Liver (tissue), 8 donors: ENCODE measurements at regions not wholly inside any gene's neighbourhood (a gene's known extent, or its start where the extent isn't known, plus 50 kb on each side); places are given as distances from the start of the nearest gene placed in this dataset.

Experiments
- DNase-seq: peaks from one replicate; pipeline ENCODE4 v3.0.0-alpha.2; 2017; ENCODE audit warnings: low spot score
- H3K27ac ChIP-seq, 2 donors: one replicate each; pipeline ENCODE4 v1.7.0; 2013; ENCODE audit warnings: inconsistent platforms in 2 of 2, low read length in 2 of 2, control low read depth in 1 of 2, low read depth in 1 of 2, mild to moderate bottlenecking in 1 of 2
- H3K27me3 ChIP-seq, 4 donors: one replicate each; pipeline versions ENCODE4 v1.6.1 to v1.7.0; 2013; ENCODE audit warnings: low read length in 3 of 4, inconsistent platforms in 1 of 4, mild to moderate bottlenecking in 1 of 4, moderate library complexity in 1 of 4; ENCODE audit not compliant: control insufficient read depth in 4 of 4, insufficient read depth in 4 of 4
- H3K36me3 ChIP-seq, 4 donors: one replicate each; pipeline versions ENCODE4 v1.6.1 to v1.7.0; 2013; ENCODE audit warnings: low read length in 3 of 4, mild to moderate bottlenecking in 3 of 4, low read depth in 1 of 4, moderate library complexity in 1 of 4; ENCODE audit not compliant: control insufficient read depth in 4 of 4, insufficient read depth in 3 of 4
- H3K4me1 ChIP-seq, 4 donors: one replicate each; pipeline versions ENCODE4 v1.6.1 to v1.7.0; 2013; ENCODE audit warnings: low read length in 3 of 4, mild to moderate bottlenecking in 3 of 4, moderate library complexity in 1 of 4; ENCODE audit not compliant: control insufficient read depth in 4 of 4, insufficient read depth in 4 of 4
- H3K4me3 ChIP-seq, 3 donors: one replicate each; pipeline versions ENCODE4 v1.6.1 to v1.7.0; 2013; ENCODE audit warnings: low read length in 3 of 3, control low read depth in 1 of 3, low read depth in 1 of 3, mild to moderate bottlenecking in 1 of 3
- H3K9ac ChIP-seq, 2 donors: one replicate each; pipeline ENCODE4 v1.7.0; 2013; ENCODE audit warnings: low read length in 2 of 2, mild to moderate bottlenecking in 2 of 2, moderate library complexity in 2 of 2, control low read depth in 1 of 2, low read depth in 1 of 2
- H3K9me3 ChIP-seq, 4 donors: one replicate each; pipeline versions ENCODE4 v1.6.1 to v1.7.0; 2013; ENCODE audit warnings: low read length in 3 of 4; ENCODE audit not compliant: control insufficient read depth in 4 of 4
- ATF3 ChIP-seq: IDR thresholded peaks from 2 replicates; pipeline ENCODE4 v1.6.1; 2016; ENCODE audit warnings: antibody characterized with exemption
- CTCF ChIP-seq: fragments of 150-350 bp; IDR thresholded peaks from 2 replicates; pipeline ENCODE4 v1.5.1; 2017; ENCODE audit warnings: improper control_type of control experiment, low read depth, low read length; ENCODE audit not compliant: missing input control
- EGR1 ChIP-seq, 2 donors: IDR thresholded peaks; 2 replicates each; pipeline ENCODE4 v1.6.1; 2016 to 2018; ENCODE audit warnings: antibody characterized with exemption in 2 of 2, low read depth in 2 of 2
- FOXA1 ChIP-seq: IDR thresholded peaks from 2 replicates; pipeline ENCODE4 v1.6.1; 2016; ENCODE audit warnings: antibody characterized with exemption
- FOXA2 ChIP-seq: IDR thresholded peaks from 2 replicates; pipeline ENCODE4 v1.6.1; 2016; ENCODE audit warnings: antibody characterized with exemption
- GABPA ChIP-seq, 2 donors: IDR thresholded peaks in 1 of 2; conservative IDR thresholded peaks in 1 of 2; 2 replicates each; pipeline ENCODE4 v1.6.1; 2016; ENCODE audit warnings: antibody characterized with exemption in 2 of 2, mild to moderate bottlenecking in 1 of 2, moderate library complexity in 1 of 2
- HNF4A ChIP-seq, 2 donors: conservative IDR thresholded peaks; 2 replicates each; pipeline ENCODE4 v1.6.1; 2016; ENCODE audit warnings: antibody characterized with exemption in 2 of 2, mild to moderate bottlenecking in 2 of 2
- HNF4G ChIP-seq: IDR thresholded peaks from 2 replicates; pipeline ENCODE4 v1.6.1; 2016; ENCODE audit warnings: antibody characterized with exemption
- JUND ChIP-seq, 2 donors: IDR thresholded peaks; 2 replicates each; pipeline ENCODE4 v1.6.1; 2016; ENCODE audit warnings: antibody characterized with exemption in 2 of 2
- MAX ChIP-seq: IDR thresholded peaks from 2 replicates; pipeline ENCODE4 v1.6.1; 2016; ENCODE audit warnings: antibody characterized with exemption
- NR2F2 ChIP-seq: IDR thresholded peaks from 2 replicates; pipeline ENCODE4 v1.6.1; 2016; ENCODE audit warnings: antibody characterized with exemption
- RAD21 ChIP-seq, 2 donors: IDR thresholded peaks; 2 replicates each; pipeline ENCODE4 v1.6.1; 2016; ENCODE audit warnings: antibody characterized with exemption in 2 of 2, mild to moderate bottlenecking in 2 of 2
- REST ChIP-seq: IDR thresholded peaks from 2 replicates; pipeline ENCODE4 v1.6.1; 2016; ENCODE audit warnings: antibody characterized with exemption, mild to moderate bottlenecking
- RXRA ChIP-seq, 2 donors: IDR thresholded peaks; 2 replicates each; pipeline ENCODE4 v1.6.1; 2017 to 2018; ENCODE audit warnings: antibody characterized with exemption in 2 of 2, mild to moderate bottlenecking in 1 of 2
- SP1 ChIP-seq: IDR thresholded peaks from 2 replicates; pipeline ENCODE4 v1.6.1; 2018; ENCODE audit warnings: antibody characterized with exemption, mild to moderate bottlenecking
- TAF1 ChIP-seq: conservative IDR thresholded peaks from 2 replicates; pipeline ENCODE4 v1.6.1; 2016; ENCODE audit warnings: antibody characterized with exemption, mild to moderate bottlenecking
- YY1 ChIP-seq: IDR thresholded peaks from 2 replicates; pipeline ENCODE4 v1.6.1; 2016; ENCODE audit warnings: antibody characterized with exemption, mild to moderate bottlenecking
- ZBTB33 ChIP-seq: IDR thresholded peaks from 2 replicates; pipeline ENCODE4 v1.6.1; 2016; ENCODE audit warnings: antibody characterized with exemption
- WGBS: extraction: QIAGEN DNeasy Blood & Tissue Kit; methylation state at CpG from one replicate; pipeline ENCODE4 v1.1.7; 2013; 5-methylcytosine and 5-hydroxymethylcytosine counted together
- donor health status: healthy.
- donor health status: healthy.
- donor health status: healthy.
- donor health status: healthy.
- donor health status: healthy.

GRCh38 chr3:146326875-146327543, 76.1 kb upstream of the PLSCR4 start:
- 25% methylated on average over 4 of the region's 4 CpGs for WGBS
- Histone ChIP-seq H3K9ac (no peak overlapping the region), H3K36me3 (no peaks in the 10 kb centered on the region), H3K4me1 (peaks cover 0 to 4% (median 0%) of the 10 kb centered on the region in 4 donors), H3K27me3 (no peaks in the 10 kb centered on the region), H3K9me3 (no peaks in the 10 kb centered on the region), H3K4me3 (no peak overlapping the region), H3K27ac (no peak overlapping the region)
- no peak for DNase-seq
- TF ChIP-seq JUND (IDR thresholded peaks at IDR 0.05) (no peak), NR2F2 (no peak), ATF3 (no peak), SP1 (no peak), HNF4G (no peak), ZBTB33 (no peak), RXRA (IDR thresholded peaks at IDR 0.05) (peak; percentile 15 to 40), REST (no peak), HNF4A (conservative IDR thresholded peaks at IDR 0.05) (peak in 1 of 2 donors; percentile 38), YY1 (no peak), GABPA (IDR thresholded peaks at IDR 0.05 in 1 of 2, conservative IDR thresholded peaks at IDR 0.05 in 1 of 2) (no peak), CTCF (peak; percentile 65), FOXA2 (no peak), EGR1 (IDR thresholded peaks at IDR 0.05; ENCODE audit: low read depth in 2 of 2) (no peak), MAX (no peak), FOXA1 (no peak), TAF1 (no peak), RAD21 (IDR thresholded peaks at IDR 0.05) (peak; percentile 96 to 98)
